GM18505 (cell line): ENCODE measurements at regions not wholly inside any gene's neighbourhood (a gene's known extent, or its start where the extent isn't known, plus 50 kb on each side); places are given as distances from the start of the nearest gene placed in this dataset.
"Not testable (repeated sequence)": the region's sequence is repeated elsewhere in the genome, so short reads cannot be mapped to it uniquely, and the experiment has no call there.

Experiments used
- ATAC-seq: cut with Tn5 transposase; IDR thresholded peaks from one replicate; pipeline ENCODE4 v1.9.1; 2021; ENCODE audit not compliant: unreplicated experiment
- POLR2A ChIP-seq: IDR thresholded peaks from 4 replicates; pipeline ENCODE4 v1.6.1; 2011; ENCODE audit warnings: borderline replicate concordance; ENCODE audit not compliant: insufficient read depth, insufficient read length; ENCODE audit errors: extremely low read depth

- ATAC-seq: no peak
- TF ChIP-seq POLR2A: no peak
These were observed 278.8 kb upstream of the CELF4 start for GRCh38 chr18:37844209-37844970.

GRCh38 chr18:37838083-37838482, 272.5 kb upstream of the CELF4 start:
- TF ChIP-seq POLR2A: no peak
- no peak for ATAC-seq

GRCh38 chr18:37836071-37836970, 270.7 kb upstream of the CELF4 start:
- ATAC-seq: no peak
- TF ChIP-seq POLR2A: no peak

- ATAC-seq: not testable (repeated sequence)
These were observed 266.6 kb upstream of the CELF4 start for GRCh38 chr18:37832010-37832695.

- ATAC-seq: no peak
- no peak for TF ChIP-seq POLR2A
These were observed 247.4 kb upstream of the CELF4 start for GRCh38 chr18:37812961-37813360.

GRCh38 chr18:37805773-37806404, 240.3 kb upstream of the CELF4 start:
- TF ChIP-seq POLR2A: no peak
- no peak for ATAC-seq

GRCh38 chr18:37796823-37797349, 231.3 kb upstream of the CELF4 start:
- ATAC-seq: no peak
- TF ChIP-seq POLR2A: no peak

GRCh38 chr18:37787452-37787851, 221.9 kb upstream of the CELF4 start:
- no peak for TF ChIP-seq POLR2A

GRCh38 chr18:37783771-37784170, 218.2 kb upstream of the CELF4 start:
- TF ChIP-seq POLR2A: no peak
- ATAC-seq: no peak

More at GRCh38 chr18:37787452-37787851, 221.9 kb upstream of the CELF4 start:
- ATAC-seq: no peak

- no peak for ATAC-seq
- no peak for TF ChIP-seq POLR2A
These were observed 213.6 kb upstream of the CELF4 start for GRCh38 chr18:37779220-37779619.

GRCh38 chr18:37778417-37779165, 213.0 kb upstream of the CELF4 start:
- ATAC-seq: peak; percentile 83
- no peak for TF ChIP-seq POLR2A

GRCh38 chr18:37769826-37770225, 204.2 kb upstream of the CELF4 start:
- TF ChIP-seq POLR2A: no peak
- ATAC-seq: no peak

GRCh38 chr18:37764541-37765288, 199.1 kb upstream of the CELF4 start:
- ATAC-seq: no peak
- no peak for TF ChIP-seq POLR2A
